Fibroblast of the aortic adventitia (primary cell): ENCODE measurements at regions not wholly inside any gene's neighbourhood (a gene's known extent, or its start where the extent isn't known, plus 50 kb on each side); places are given as distances from the start of the nearest gene placed in this dataset.
"Not testable (repeated sequence)": the region's sequence is repeated elsewhere in the genome, so short reads cannot be mapped to it uniquely, and the experiment has no call there.

ENCODE experiments used
- DNase-seq: peaks from one replicate; pipeline ENCODE4 v3.0.0-alpha.2; 2010; ENCODE audit warnings: low read depth
- H3K4me3 ChIP-seq: 2 replicates; pipeline ENCODE4 v1.5.1; 2011; ENCODE audit warnings: low read depth, mild to moderate bottlenecking, control low read depth, low read length, moderate library complexity
- TF ChIP-seq, protein P1 (sequence below): IDR thresholded peaks from 2 replicates; pipeline ENCODE4 v1.5.1; 2011; ENCODE audit warnings: mild to moderate bottlenecking, low read length, control low read depth, inconsistent platforms; ENCODE audit not compliant: insufficient read depth

DNA sequence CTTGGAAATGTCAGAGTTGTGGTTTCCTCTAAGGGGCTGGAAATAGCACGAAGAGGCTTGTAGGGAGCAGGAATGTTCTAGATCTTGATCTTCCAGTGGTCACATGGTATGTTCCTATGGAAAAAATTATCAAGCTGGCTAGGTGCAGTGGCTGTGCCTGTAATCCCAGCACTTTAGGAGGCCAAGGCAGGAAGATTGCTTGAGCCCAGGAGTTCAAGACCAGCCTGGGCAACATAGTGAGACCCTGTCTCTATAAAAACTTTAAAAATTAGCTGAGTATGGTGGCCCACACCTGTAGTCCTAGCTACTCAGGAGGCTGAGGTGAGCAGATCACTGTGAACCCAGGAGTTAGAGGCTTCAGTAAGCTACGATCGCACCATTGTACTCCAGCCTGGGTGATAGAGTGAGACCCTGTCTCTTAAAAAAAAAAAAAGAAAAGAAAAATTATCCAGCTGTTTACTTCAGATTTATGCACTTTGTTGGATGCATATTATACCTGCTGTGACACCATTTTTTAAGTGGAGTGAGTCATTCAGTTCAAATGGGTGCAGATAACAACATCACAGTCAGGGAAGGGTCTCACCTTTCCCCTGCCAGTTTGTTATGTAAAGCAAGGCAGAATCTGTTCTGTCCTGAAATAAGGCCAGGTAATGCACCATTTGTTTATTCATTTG, 65.7 kb upstream of the LYRM9 start:
- no peak for DNase-seq
- H3K4me3 ChIP-seq = no peak overlapping the region
- TF ChIP-seq, protein P1, sequence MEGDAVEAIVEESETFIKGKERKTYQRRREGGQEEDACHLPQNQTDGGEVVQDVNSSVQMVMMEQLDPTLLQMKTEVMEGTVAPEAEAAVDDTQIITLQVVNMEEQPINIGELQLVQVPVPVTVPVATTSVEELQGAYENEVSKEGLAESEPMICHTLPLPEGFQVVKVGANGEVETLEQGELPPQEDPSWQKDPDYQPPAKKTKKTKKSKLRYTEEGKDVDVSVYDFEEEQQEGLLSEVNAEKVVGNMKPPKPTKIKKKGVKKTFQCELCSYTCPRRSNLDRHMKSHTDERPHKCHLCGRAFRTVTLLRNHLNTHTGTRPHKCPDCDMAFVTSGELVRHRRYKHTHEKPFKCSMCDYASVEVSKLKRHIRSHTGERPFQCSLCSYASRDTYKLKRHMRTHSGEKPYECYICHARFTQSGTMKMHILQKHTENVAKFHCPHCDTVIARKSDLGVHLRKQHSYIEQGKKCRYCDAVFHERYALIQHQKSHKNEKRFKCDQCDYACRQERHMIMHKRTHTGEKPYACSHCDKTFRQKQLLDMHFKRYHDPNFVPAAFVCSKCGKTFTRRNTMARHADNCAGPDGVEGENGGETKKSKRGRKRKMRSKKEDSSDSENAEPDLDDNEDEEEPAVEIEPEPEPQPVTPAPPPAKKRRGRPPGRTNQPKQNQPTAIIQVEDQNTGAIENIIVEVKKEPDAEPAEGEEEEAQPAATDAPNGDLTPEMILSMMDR = no peak

- TF ChIP-seq, protein P1 = no peak
- DNase-seq = no peak
- no peak overlapping the region for H3K4me3 ChIP-seq
Observed at GRCh38 chr17:27959382-27959709, 66.2 kb upstream of the LYRM9 start.

DNA sequence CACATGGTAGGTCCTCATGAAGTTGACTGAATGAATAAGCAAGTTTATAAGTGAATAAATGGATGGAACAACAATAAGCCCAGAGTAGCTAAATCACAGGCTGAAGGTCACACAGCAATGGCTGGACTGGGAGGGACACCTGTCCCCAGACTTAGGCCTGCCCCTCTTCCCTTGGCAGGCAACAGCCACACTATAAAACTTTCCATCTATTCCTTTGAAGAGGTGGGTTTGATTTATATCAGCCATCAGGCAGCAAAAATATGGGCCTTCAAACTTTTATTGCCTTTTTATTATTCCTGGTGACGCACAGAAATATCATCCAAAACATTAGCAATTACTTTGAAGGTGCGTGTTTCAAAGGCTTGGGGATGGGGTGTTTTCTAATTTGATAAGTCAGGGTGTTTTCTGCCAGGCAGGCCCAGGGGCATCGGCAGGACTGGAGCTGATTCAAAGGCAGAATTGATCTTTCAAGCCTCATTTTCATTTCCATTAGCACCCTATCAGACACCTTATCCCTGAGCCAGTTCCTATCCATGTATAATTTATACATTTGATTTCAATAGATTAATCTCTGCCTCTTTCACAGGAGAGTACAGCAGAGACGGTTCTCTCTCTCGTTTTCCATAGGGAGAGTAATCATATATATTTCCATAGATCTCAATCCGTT, 67.2 kb upstream of the LYRM9 start:
- TF ChIP-seq, protein P1 = no peak
- no peak for DNase-seq
- no peak overlapping the region for H3K4me3 ChIP-seq

DNA sequence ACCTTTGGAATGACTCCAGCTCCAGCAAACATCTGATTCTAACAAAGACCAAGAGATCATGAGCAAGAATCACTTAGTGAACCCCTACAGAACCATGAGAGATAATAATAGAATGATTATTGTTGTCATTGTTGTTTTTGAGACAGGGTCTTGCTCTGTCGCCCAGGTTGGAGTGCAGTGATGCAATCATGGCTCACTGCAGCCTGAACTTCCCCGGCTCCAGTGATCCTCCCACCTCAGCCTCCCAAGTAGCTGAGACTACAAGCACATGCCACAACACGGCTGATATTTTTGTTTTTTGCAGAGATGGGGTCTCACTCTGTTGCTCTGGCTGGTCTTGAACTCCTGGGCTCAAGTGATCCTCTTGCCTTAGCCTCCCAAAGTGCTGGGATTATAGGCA, 69.4 kb upstream of the LYRM9 start:
- not testable (repeated sequence) for H3K4me3 ChIP-seq, DNase-seq

GRCh38 chr17:27965224-27965623, 72.1 kb upstream of the LYRM9 start:
- TF ChIP-seq, protein P1 = no peak
- DNase-seq = no peak
- no peak overlapping the region for H3K4me3 ChIP-seq

DNA sequence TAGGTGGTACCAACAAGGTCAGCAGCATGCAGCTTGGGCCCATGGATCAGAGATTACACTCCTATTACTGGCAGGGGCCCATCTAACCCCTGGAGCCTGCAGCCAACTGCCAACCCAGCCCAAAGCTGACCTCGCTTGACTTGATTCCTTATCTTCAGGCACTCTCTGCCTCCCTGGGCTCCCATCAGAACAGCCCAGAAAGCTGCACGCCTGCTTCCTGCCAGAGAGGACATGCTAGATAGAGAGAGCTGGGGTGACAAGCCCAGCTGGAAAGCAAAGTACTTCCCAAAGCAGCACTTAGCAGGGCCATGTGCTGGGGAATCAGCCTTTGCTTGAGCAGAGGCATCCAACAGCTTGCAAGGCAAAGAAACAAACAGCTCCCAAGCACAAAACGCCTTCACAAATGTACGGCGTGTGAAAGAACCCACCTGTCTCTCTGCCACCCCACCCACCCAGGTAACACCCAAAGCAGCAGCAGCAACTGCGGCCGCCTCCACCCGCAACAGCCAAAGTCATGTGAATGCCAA, 74.2 kb upstream of the NLK start:
- TF ChIP-seq, protein P1 = no peak
- DNase-seq = no peak
- H3K4me3 ChIP-seq = no peak overlapping the region

- no peak for DNase-seq
- TF ChIP-seq, protein P1 = no peak
- no peak overlapping the region for H3K4me3 ChIP-seq
Observed at GRCh38 chr17:27970587-27970986, 71.9 kb upstream of the NLK start.
